Epidermal melanocyte (primary cell): ENCODE measurements at regions not wholly inside any gene's neighbourhood (a gene's known extent, or its start where the extent isn't known, plus 50 kb on each side); places are given as distances from the start of the nearest gene placed in this dataset.

Experiments
- DNase-seq: peaks from one replicate; pipeline ENCODE4 v3.0.0; 2011; ENCODE audit warnings: low spot score; ENCODE audit not compliant: insufficient read length

DNA sequence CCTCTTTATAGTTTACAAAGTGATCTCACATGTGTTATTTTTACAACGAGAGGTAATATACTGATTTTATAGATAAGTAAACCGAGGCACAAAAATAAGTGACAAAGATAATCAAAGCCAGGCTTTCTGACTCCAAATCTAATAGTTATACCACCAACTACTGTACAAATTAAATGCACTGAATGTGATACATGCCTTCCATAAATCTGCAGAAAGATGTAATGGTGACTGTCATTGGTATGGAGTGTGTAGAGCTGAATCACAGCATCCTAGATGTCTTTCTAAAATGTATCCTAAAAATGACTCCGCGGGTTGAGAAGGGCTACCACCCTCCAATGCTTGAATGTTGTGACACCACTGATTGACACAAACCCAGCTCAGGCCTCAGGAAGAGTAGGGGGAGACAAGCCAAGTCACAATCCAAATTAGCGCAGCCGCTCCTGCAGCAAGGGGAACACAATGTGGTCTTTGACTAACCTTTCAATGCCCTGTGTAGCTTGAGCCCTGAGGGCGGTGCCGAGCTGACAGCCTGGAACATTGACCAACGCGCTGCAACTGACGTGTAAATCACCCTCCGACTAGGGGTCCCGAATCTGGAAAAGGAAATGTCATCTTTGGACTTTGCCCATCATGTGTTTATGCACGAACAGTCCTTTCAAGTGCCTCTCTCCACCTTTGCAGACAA lies 136.8 kb downstream of the OLIG3 start:
- DNase-seq, result no peak

DNA sequence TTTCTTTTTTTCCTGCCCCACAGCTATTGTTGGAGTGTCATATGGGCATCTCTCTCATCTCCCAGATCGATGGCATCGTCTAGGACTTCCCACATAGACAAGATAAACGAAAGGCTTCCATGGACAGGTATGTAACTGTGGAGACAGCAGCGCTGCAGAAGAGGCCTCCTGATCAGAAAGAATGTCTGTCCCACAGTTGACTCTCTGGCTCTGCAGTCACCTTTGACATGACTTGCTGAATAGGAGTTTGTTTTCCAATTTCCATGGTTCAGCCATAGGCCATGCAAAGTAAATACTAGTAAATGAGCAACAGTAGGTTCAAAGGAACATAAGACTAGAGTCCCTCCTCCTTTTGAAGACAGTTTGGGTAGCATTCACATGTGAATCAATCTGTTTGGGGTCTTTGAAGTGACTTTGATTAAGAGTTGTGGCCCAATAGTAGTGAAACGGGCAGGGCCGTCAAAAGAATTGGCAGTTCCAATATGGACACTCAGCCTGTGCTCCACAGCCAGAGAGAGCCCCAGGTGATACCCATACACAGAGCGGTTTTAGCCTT lies 134.7 kb upstream of the IFNGR1 start:
- DNase-seq, result no peak

DNA sequence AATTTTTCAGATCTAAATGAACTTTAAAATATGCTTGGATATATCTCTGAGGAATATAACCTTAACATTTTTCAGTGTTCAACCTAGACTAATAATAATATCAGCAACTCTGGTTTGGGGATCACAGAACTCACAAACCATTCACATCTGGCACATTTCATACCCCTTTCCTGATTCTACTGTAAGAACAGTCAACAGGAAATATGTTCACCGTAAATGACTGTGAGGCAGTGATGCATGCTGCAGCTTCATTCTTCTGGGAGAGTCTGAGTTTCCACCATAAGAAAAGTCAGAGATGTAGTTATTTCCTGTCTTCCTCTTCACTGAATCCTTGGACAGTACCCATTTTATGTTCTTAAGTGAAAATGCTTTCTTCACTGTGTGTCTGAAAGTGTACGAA lies 134.2 kb upstream of the IFNGR1 start:
- DNase-seq, result no peak

DNA sequence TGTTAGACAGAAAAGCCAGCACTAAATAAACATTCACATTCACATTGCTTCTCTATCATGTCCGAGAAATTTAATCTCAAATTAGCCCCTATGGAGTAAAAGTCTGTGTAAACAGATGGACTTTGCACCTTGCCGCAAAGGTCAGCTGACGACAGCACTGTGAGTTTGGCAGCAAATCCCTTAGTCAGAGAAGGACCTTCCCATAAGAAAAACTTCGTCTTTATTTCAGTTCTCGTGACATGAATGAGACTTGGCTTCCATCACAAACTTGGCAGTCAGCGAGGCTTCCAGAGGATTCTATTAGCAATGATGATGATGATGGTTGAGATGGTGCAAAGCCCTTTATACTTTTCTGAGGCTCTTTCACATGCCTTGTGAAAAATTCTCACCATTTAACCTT lies 133.7 kb upstream of the IFNGR1 start:
- DNase-seq, result no peak

DNA sequence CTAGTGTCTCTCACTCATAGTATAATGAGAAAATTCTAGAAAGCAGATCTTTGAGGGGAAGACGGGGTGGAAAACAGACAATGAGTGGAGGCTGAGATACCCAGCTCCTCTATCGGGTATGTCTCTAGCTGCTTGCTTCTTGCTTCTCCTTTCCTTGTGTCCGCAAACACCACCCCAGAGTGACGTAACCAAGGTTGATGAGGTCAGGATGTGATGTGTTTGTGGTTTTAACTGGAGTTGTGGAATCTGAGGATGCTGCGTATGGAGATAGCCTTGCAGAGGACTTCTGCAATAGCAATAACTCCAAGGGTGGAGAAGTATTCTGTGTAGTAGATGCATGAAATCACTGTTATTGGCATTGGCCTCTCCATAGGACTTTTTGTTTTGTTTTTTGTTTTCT lies 132.7 kb upstream of the IFNGR1 start:
- DNase-seq, result no peak

DNA sequence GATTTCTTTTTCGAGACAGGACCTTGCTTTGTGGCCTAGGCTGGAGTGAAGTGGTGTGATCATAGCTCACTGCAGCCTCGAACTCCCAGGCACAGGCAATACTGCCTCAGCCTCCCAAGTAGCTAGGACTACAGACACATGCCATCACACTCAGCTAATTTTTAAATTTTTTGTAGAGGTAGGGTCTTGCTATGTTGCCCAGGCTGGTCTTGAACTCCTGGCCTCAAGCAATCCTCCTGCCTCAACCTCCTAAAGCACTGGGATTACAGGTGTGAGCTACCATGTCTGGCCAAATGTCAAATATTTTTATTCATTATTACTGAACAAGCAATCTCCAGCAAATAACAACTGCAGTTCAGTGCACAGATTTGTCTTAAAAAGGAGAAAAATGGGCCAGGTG lies 131.7 kb upstream of the IFNGR1 start:
- no peak for DNase-seq

DNA sequence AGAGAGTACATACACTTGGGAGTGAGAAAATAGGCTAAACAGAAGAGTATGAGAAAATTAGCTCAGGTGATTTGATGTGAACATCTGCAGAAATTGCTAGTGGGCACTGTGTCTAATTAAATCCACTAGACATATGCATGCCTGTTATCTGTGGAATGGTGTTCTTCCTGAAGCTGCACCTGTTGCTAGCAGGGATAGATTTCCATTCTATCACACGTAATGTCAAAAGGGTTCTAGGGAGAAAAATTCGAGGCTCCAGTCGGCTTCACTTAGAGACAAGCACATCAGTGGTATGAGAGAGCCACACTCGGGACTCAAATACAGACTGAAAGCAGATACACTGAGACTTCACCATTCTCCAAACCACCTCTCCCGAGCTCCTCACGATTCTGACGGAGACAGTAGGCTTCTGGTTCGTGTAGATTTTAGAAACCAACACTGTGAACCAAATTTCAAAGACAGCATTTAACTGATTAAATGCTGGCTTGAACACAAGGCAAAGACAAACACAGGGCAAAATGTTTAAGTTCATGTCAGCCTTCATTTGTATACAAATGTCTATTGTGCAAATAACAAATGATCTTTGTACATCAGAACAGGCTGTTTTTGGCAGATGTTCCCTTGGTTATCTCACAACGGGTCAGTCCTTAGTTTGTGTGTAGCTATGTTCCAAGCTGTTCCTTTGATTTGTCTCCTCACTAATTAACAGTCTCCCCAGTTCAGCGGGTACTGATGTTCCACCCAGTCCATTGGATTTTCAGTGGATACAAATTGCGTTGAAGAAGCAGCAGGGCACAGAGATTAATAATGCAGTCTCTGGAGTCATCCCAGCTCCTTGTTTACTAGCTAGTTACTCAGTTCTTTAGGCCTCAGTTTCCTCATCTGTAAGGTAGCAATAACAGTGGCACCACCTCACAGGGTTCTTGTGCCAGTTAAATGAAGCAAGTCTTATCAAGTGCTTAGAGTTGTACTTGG lies 131.0 kb upstream of the IFNGR1 start:
- no peak for DNase-seq

DNA sequence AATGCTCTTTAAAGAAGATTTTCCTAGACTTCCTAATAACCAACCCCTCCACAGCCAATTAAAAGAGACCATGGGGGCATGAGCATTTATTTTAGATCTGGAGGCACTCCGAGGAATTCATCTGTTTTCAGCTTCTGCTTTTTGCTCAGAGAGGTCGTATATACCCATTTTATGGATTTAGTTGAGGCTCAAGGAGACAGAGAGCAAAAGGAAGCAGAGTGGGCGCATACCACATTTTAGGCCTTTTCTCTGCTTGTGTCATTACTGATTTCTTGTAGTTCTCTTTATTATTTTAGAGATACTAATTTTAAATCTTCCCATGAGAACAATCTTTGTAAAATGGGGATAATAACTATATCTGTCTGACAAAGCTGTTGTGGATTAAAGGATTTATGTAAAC lies 129.6 kb upstream of the IFNGR1 start:
- DNase-seq, result no peak

DNA sequence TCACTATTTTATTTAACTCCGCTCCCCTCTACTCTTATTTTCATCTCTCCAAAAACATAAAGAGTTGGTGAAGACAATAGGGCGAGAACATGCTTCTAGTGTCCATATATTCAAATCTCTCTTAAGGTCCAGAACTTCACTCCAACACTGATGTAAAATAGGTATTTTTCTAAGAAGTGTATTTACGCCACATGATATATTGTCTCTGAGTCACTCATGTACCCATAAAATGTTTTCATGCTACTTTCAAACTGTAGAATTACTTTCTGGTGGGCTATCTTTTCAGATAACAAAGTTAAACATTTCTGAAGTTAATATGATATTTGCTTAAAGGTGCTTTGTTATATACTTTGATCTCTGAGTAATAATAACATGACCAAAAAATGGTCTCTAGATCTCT lies 124.1 kb upstream of the IFNGR1 start:
- DNase-seq, result no peak

DNA sequence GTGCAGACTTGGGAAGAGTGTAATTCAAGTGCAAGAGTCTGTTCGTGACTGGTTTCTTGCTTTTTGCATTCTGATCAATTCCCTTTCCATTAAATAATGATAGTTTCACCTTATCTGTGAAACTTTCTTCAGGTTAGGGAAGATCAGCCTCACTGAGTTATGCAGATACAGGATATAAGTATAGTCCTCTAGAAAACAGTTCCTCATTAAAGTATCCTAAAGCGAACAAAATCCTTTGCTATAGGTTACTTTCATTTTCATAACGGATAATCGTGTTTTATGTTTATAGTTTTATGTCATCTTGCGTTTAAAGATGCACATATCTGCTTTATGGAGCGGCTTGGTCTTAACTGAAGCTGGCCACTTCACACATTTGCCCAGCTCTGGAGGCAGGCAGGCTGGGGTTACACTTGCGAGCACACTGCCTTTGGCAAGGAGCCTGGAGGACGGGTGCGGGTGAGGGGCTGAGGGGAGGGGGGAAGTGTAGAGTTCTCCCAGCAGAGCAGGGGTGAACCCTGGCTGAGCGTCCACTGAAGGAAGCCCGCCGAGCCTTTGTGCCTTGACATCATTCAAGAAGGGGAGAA lies 123.5 kb upstream of the IFNGR1 start:
- DNase-seq, result no peak

DNA sequence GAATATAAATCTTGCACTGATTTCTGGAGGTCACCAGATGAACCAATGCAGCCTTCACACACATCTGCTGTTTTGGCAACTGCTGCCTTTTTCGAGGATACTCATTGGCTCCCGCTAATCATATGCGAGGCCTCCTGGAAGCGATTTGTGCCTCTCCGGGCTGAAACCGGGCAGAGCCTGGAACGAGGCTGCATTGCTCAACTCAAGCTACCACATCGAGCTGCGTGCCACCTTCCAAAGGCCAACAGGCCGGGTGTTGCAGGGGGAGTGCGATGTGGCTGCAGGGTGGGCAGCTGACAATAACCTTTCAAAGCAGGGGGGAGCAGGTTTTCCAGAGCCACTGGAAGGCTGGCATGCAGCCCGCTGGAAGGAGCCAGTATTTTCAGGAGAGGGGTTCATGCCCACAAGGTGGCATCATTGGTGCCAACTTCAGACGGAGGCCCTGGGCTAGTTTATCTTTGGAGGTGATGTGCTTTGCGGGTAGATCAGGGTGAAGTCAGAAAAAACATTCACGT lies 122.6 kb upstream of the IFNGR1 start:
- peak; percentile 36 for DNase-seq

DNA sequence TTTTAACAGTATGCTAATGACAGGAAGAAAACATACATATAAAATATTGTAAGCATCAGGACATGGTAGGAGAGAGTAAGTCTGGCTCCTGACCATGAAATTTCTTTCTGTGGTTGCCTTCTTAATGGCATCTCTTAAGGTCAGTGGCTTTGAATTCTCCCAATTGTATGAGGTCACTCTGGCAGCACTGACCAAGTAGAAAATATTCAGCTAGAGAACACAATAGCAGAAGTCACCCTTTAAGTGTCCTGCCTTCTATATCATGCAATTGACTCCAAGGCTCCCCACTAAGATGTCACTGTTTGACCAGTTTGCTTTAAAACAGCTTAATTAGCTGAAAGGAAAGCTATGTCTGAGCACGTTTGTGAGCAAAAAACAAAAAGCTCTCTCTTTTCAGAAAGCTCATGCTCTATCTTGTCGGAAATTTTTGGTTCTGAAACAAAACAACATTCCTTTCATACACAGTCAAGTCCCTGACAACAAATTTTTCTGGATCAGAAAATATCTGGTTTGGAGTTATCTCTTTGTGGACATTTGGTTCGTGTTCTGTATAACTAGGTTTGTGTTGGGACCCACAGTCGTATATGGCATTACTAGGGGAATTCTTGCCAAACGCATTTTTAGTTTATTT lies 120.9 kb upstream of the IFNGR1 start:
- peak; percentile 19 for DNase-seq

DNA sequence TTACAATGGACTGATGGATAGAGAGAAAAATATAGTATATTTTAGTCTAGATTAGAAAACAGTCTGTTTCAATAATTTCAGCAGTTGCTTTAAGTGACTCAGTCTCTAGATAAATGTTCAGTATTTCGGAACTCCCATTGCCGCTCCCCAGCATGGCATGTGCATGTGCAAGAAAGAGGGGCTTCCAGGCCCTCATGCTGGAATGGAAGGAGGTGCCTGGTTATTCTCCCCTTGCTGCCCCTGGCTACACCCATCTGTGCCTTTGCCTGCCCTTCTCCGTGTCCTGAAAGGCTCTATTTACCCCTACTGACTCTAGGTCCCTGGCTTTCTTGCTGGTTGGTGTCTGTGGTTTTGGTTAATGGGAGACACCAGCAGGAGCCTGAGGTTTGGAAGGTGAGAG lies 115.7 kb upstream of the IFNGR1 start:
- no peak for DNase-seq

DNA sequence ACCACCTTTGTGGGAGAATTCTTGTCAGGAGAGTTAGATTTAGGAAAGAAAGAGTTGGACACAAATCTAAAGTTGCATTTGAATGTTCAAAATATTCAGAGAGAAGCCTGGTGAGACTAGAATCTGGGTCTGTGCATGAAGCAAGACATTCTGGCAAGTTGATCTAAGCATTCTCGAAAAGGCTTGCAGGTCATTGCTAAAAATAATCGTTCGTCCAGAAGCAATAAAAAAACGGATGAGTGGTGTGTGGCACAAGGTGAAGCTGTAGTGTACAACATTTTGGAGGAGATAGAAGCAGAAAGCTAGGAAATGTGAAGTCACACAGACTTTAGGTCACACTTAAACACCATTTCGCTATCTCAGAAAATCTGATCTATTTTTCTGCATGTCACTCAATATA lies 114.9 kb upstream of the IFNGR1 start:
- DNase-seq, result no peak

DNA sequence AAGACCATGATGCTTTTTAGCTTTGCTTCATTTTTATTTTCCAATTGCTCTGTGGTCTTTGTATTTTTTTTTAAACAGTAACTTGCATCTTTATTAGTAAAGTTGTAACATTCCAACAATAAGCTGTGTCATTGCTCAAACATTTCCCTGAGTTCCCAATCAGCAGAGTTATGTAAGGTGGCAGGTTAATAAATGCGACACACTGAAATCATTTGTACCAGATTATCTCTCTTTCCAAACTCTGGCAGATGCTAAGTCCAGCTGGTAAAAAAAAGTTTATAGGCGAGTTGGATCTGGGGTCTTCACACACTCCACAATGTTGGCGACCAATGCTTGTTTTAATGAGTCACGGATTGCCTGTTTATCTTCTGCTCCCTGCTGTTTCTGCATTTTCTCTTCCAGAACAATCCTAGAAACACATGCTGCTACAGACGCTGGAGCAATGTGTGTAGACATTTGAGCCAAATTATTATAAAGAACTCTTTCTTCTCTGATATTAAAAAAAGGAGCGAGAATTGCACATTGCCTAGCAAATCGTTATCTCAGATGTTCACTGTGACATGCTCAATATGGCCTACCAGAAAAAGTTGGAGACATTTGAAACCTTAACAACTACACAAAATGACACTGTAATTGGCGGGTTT lies 113.6 kb upstream of the IFNGR1 start:
- DNase-seq, result no peak

DNA sequence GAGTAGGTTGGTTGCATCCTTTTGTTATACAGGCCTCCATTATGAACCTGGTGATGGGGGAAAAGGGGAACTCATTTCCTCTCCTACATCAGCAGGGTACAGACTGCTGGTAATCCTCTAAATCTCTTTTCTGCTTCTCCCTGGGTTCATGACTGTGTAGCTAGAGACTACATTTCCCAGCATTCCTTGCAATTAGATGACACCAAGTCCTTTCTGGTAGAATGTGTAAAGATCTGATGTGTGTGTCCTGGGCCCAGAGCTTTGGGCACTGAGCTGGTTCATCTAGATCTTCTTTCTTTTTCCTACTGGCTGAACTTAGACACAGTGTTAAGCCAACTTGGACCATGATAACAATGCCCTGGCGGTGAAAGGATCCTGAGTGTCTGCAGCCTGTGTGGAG lies 104.7 kb upstream of the IFNGR1 start:
- no peak for DNase-seq

DNA sequence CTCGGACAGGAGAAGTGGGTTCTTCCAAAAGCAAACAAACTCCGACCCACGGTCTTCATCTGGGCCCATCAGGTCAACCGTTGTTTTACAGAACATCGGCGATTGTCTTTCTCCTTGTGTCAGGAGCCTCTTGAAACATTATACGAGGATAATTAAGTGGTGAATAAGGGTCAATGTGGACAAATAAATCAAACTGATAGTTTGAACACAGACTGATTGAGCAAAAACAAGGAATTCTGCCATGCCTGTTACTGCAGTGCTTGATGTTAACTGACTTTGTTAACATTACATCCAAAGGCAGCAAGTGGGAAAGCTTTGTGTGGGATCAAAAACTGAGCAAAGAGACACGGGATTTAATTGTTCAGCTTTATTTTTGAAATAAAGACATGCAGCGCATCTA lies 101.1 kb upstream of the IFNGR1 start:
- no peak for DNase-seq

DNA sequence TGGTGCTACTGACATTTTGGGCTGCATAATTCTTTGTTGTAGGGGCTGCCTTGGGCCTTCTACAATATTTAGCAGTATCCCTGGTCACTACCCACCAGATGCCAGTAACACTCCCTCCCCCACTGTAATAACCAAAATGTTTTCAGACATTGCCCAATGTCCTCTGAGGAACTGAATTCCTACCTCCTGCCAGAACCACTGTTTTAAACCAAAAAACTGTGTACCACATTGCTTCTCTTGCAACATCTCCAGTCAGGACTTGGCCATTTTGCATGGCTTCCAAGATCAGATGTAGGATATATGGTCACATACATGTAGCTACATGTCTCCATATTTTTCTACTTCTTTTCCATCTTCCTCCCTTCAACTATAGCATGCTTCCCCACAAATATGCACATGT lies 97.4 kb upstream of the IFNGR1 start:
- DNase-seq, result no peak

DNA sequence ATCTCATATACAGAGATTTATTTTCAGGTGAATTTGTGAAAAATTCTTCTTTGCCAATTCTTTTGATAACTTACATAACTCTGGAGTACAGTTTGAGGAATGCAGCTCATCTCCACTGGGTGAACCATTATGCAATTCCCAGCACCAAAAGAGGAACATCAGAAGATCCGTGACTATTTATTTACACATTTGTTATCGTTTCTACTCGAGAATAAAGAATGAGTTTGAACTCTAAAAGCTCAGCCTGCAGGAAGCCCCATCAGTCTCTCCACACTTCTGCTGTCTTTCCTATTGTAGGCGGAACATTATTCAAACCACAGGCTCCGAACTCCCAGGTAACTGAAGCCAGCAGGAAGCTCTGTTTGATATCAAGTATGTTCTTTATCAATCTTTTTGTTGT lies 95.9 kb upstream of the IFNGR1 start:
- no peak for DNase-seq

DNA sequence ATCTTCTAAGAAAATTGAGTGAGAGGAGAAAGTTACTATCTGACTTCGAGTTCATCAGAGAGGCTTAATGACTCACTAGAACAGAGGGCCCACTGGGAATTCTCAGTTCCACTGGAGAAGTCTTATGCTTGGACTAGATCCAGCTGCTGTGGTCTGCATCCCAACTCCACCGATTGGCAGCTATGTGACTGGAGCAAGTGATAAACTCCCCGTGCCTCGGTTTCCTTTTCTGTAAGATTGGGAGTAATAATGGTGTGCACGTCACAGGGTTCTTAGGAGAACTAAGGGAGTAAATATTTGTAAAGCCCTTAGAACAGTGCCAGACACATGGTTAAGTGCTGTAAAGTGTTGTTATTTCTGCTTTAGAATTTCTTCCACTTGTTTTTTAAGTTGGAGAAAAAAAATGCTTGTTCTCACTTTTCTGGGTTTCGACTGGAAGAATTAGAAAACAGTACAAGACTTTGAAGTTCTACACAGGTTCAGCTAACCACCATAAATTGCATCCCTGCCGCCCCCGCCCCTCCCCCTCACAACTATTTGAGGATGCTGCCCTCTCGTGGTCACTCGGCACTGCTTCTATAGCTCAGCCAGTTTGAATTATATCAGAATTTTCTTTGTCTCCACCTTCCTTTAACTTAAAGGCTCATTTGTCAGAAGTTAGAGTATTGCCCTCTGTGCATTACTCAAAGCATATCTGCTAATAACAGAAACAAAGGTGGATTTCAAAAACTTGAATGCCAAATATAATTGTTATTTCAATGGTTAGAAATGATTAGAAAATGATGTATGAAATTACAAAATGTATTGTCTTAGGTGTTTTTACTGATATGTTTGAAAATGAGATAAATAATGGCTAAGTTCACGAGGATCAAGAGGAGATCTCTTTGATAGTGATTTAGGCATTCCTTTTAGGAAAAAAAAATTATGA lies 95.0 kb upstream of the IFNGR1 start:
- DNase-seq, result peak; percentile 37
